NCI-H1436 (cell line): ENCODE measurements at regions not wholly inside any gene's neighbourhood (a gene's known extent, or its start where the extent isn't known, plus 50 kb on each side); places are given as distances from the start of the nearest gene placed in this dataset.
A peak's percentile ranks its signal among the peaks of the same experiment; 100 is the strongest.
"Not testable (repeated sequence)": the region's sequence is repeated elsewhere in the genome, so short reads cannot be mapped to it uniquely, and the experiment has no call there.

Experiments
- DNase-seq: peaks from one replicate; lab custom pipeline; 2025; lab: John Stamatoyannopoulos, UW

GRCh38 chr12:42030588-42030987 is 114.1 kb downstream of the GXYLT1 start:
- no peak for DNase-seq

- DNase-seq = no peak
Observed at GRCh38 chr12:42027546-42027945, 117.1 kb downstream of the GXYLT1 start.

GRCh38 chr12:42024495-42024830 is 120.2 kb downstream of the GXYLT1 start:
- no peak for DNase-seq

GRCh38 chr12:42023733-42024494 is 120.8 kb downstream of the GXYLT1 start:
- peak; percentile 66 for DNase-seq

GRCh38 chr12:42021937-42022336 is 122.7 kb downstream of the GXYLT1 start:
- not testable (repeated sequence) for DNase-seq

- no peak for DNase-seq
Observed at GRCh38 chr12:42021469-42021868, 123.2 kb downstream of the GXYLT1 start.

GRCh38 chr12:42020226-42020625 is 124.4 kb downstream of the GXYLT1 start:
- no peak for DNase-seq

GRCh38 chr12:42019746-42020145 is 124.9 kb downstream of the GXYLT1 start:
- no peak for DNase-seq

- DNase-seq = no peak
Observed at GRCh38 chr12:42017051-42017450, 127.6 kb downstream of the GXYLT1 start.

- no peak for DNase-seq
Observed at GRCh38 chr12:42015051-42015461, 129.6 kb downstream of the GXYLT1 start.

GRCh38 chr12:42012501-42012900 is 132.2 kb downstream of the GXYLT1 start:
- not testable (repeated sequence) for DNase-seq

- DNase-seq = no peak
Observed at GRCh38 chr12:42010715-42011114, 134.0 kb downstream of the GXYLT1 start.

GRCh38 chr12:42010257-42010656 is 134.4 kb downstream of the GXYLT1 start:
- no peak for DNase-seq

GRCh38 chr12:42008996-42009395 is 135.7 kb downstream of the GXYLT1 start:
- DNase-seq = no peak

- no peak for DNase-seq
Observed at GRCh38 chr12:42003031-42003430, 141.6 kb downstream of the GXYLT1 start.

GRCh38 chr12:42002563-42002962 is 142.1 kb downstream of the GXYLT1 start:
- DNase-seq = no peak

- DNase-seq = no peak
Observed at GRCh38 chr12:41998436-41998835, 146.2 kb downstream of the GXYLT1 start.

- DNase-seq = no peak
Observed at GRCh38 chr12:41993283-41993682, 151.4 kb downstream of the GXYLT1 start.

GRCh38 chr12:41992692-41993215 is 151.9 kb downstream of the GXYLT1 start:
- DNase-seq = no peak

GRCh38 chr12:41992022-41992421 is 152.7 kb downstream of the GXYLT1 start:
- no peak for DNase-seq

- DNase-seq = no peak
Observed at GRCh38 chr12:41988715-41989114, 156.0 kb downstream of the GXYLT1 start.

- not testable (repeated sequence) for DNase-seq
Observed at GRCh38 chr12:41986513-41986912, 158.2 kb downstream of the GXYLT1 start.

- peak; percentile 80 for DNase-seq
Observed at GRCh38 chr12:41983856-41984255, 160.8 kb downstream of the GXYLT1 start.

- DNase-seq = no peak
Observed at GRCh38 chr12:41983394-41983793, 161.3 kb downstream of the GXYLT1 start.
